UCSD-AML1 (cell line): ENCODE measurements at regions not wholly inside any gene's neighbourhood (a gene's known extent, or its start where the extent isn't known, plus 50 kb on each side); places are given as distances from the start of the nearest gene placed in this dataset.
"Not testable (repeated sequence)": the region's sequence is repeated elsewhere in the genome, so short reads cannot be mapped to it uniquely, and the experiment has no call there.

ENCODE experiments used
- DNase-seq: peaks from one replicate; lab custom pipeline; 2025; ENCODE audit not compliant: unreplicated experiment; lab: John Stamatoyannopoulos, UW

- no peak for DNase-seq
These were observed 121.7 kb downstream of the NREP start for GRCh38 chr5:111635151-111635902.

GRCh38 chr5:111631328-111631727 lies 119.0 kb upstream of the STARD4 start:
- no peak for DNase-seq

- DNase-seq = no peak
These were observed 116.6 kb upstream of the STARD4 start for GRCh38 chr5:111628901-111629300.

GRCh38 chr5:111627862-111628261 lies 115.5 kb upstream of the STARD4 start:
- DNase-seq = no peak

- no peak for DNase-seq
These were observed 114.3 kb upstream of the STARD4 start for GRCh38 chr5:111626473-111627148.

- DNase-seq = no peak
These were observed 106.4 kb upstream of the STARD4 start for GRCh38 chr5:111618623-111619271.

GRCh38 chr5:111615054-111615453 lies 102.7 kb upstream of the STARD4 start:
- DNase-seq = no peak

GRCh38 chr5:111612013-111612630 lies 99.8 kb upstream of the STARD4 start:
- not testable (repeated sequence) for DNase-seq

GRCh38 chr5:111606194-111606593 lies 93.9 kb upstream of the STARD4 start:
- no peak for DNase-seq

- no peak for DNase-seq
These were observed 91.1 kb upstream of the STARD4 start for GRCh38 chr5:111603446-111603827.

GRCh38 chr5:111602817-111603445 lies 90.6 kb upstream of the STARD4 start:
- DNase-seq = no peak

GRCh38 chr5:111598996-111599395 lies 86.7 kb upstream of the STARD4 start:
- DNase-seq = no peak

GRCh38 chr5:111597491-111597890 lies 85.2 kb upstream of the STARD4 start:
- DNase-seq = no peak

GRCh38 chr5:111596705-111597104 lies 84.4 kb upstream of the STARD4 start:
- DNase-seq = no peak

GRCh38 chr5:111595425-111595824 lies 83.1 kb upstream of the STARD4 start:
- no peak for DNase-seq

- no peak for DNase-seq
These were observed 77.0 kb upstream of the STARD4 start for GRCh38 chr5:111589316-111589715.

GRCh38 chr5:111587728-111588127 lies 75.4 kb upstream of the STARD4 start:
- no peak for DNase-seq

- no peak for DNase-seq
These were observed 73.6 kb upstream of the STARD4 start for GRCh38 chr5:111585946-111586345.

GRCh38 chr5:111585291-111585690 lies 73.0 kb upstream of the STARD4 start:
- DNase-seq = no peak

- no peak for DNase-seq
These were observed 72.3 kb upstream of the STARD4 start for GRCh38 chr5:111584651-111585050.

GRCh38 chr5:111583758-111584203 lies 71.4 kb upstream of the STARD4 start:
- no peak for DNase-seq
